ENCODE measurements at regions not wholly inside any gene's neighbourhood (a gene's known extent, or its start where the extent isn't known, plus 50 kb on each side); places are given as distances from the start of the nearest gene placed in this dataset.
A peak's percentile ranks its signal among the peaks of the same experiment; 100 is the strongest.

GRCh38 chr3:197438906-197439305 is 116.9 kb downstream of the BDH1 start:
- Histone ChIP-seq H3K27ac (no peak overlapping the region), H3K36me3 (no peaks in the 10 kb centered on the region), H3K4me3 (no peak overlapping the region), H3K27me3 (peaks cover 19% of the 10 kb centered on the region), H3K4me1 (no peaks in the 10 kb centered on the region), H3K9me3 (no peaks in the 10 kb centered on the region)
- TF ChIP-seq EP300 (IDR thresholded peaks at IDR 0.05) (no peak), CTCF (IDR thresholded peaks at IDR 0.05) (no peak), POLR2A (IDR thresholded peaks at IDR 0.05) (no peak), POLR2AphosphoS5 (IDR thresholded peaks at IDR 0.05) (no peak)
- no peak for ATAC-seq
- 86 to 93% methylated on average over 1 to 3 of the region's 3 CpGs for WGBS, 2 donors (ENCODE audit: low coverage in 1 of 2)

- no peaks in the 10 kb centered on the region for H3K36me3 ChIP-seq
- TF ChIP-seq POLR2A (IDR thresholded peaks at IDR 0.05), result no peak
- no peak for TF ChIP-seq POLR2AphosphoS5 (IDR thresholded peaks at IDR 0.05)
- no peak for TF ChIP-seq EP300 (IDR thresholded peaks at IDR 0.05)
- no peak for TF ChIP-seq CTCF (IDR thresholded peaks at IDR 0.05)
- H3K9me3 ChIP-seq, result no peaks in the 10 kb centered on the region
- 87 to 97% methylated on average over 3 of the region's 3 CpGs for WGBS, 2 donors (ENCODE audit: low coverage in 1 of 2)
- no peak for ATAC-seq
- peaks cover 17% of the 10 kb centered on the region for H3K27me3 ChIP-seq
- H3K4me1 ChIP-seq, result peaks cover 0 to 18% (median 0%) of the 10 kb centered on the region in 3 donors
- H3K4me3 ChIP-seq, result no peak overlapping the region
- no peak overlapping the region for H3K27ac ChIP-seq
Observed at GRCh38 chr3:197435426-197435825, 120.3 kb downstream of the BDH1 start.

DNA sequence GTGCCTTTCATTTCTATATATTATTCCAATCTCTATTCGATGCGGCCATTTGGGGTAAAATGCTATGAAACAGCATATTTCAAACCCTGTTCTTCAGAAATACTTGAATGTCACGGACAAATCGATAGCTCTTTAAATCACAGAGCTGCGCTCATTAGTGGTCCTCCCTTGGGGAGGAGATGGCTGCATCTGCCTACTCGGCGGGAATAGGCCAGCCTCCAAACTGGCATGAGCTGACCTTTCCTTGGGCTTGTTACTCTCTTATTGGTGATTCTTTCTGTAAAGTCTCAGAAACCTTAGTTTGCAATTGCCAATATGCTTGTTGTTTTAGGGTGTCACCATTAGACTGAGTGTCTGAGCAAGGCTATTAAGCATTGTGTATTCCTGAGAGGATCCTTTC is 120.9 kb downstream of the BDH1 start:
- no peak for TF ChIP-seq EP300 (IDR thresholded peaks at IDR 0.05)
- no peak for TF ChIP-seq CTCF (IDR thresholded peaks at IDR 0.05)
- TF ChIP-seq POLR2AphosphoS5 (IDR thresholded peaks at IDR 0.05), result no peak
- no peak for TF ChIP-seq POLR2A (IDR thresholded peaks at IDR 0.05)
- no peak for ATAC-seq
- H3K4me3 ChIP-seq, result no peak overlapping the region
- WGBS, 2 donors (ENCODE audit: low coverage in 1 of 2), result 85 to 90% methylated on average over 6 to 7 of the region's 7 CpGs
- H3K27me3 ChIP-seq, result peaks cover 11% of the 10 kb centered on the region
- no peak overlapping the region for H3K27ac ChIP-seq
- H3K9me3 ChIP-seq, result no peaks in the 10 kb centered on the region
- peaks cover 0 to 18% (median 0%) of the 10 kb centered on the region in 3 donors for H3K4me1 ChIP-seq
- H3K36me3 ChIP-seq, result no peaks in the 10 kb centered on the region

- no peaks in the 10 kb centered on the region for H3K27me3 ChIP-seq
- peak overlapping the region in 1 of 4 donors; percentile 11 for H3K27ac ChIP-seq
- no peaks in the 10 kb centered on the region for H3K36me3 ChIP-seq
- peaks cover 0 to 18% (median 0%) of the 10 kb centered on the region in 3 donors for H3K4me1 ChIP-seq
- H3K4me3 ChIP-seq, result no peak overlapping the region
- TF ChIP-seq EP300 (IDR thresholded peaks at IDR 0.05), result no peak
- no peak for ATAC-seq
- no peaks in the 10 kb centered on the region for H3K9me3 ChIP-seq
- WGBS, 2 donors (ENCODE audit: low coverage in 1 of 2), result 48 to 49% methylated on average over 4 of the region's 4 CpGs
Observed at GRCh38 chr3:197432384-197433127, 123.2 kb downstream of the BDH1 start.

DNA sequence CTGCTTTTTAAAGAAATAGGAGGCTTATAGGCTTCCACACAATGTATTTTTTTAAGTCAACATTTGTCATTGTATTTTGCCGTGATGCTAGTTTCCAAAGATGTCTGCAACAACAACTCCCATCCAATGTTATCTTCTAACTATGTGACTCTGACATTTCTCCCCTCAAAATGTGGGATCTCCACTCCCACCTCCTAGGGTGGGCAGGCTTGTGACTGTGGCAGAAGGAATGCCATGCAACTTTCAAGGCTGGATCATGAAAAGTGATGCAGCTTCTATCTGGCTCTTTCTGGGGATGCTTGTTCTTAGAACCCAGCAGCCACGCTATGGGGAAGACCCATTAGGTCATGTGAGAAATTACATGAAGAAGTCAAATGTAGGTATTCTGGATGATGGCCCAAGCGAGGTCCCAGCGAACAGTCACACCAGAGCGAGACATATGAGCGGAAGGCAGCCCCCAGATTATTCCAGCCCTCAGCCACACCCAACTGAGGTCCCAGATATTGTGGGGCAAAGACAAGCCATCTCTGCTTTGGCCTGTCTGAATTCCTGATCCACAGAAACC is 124.3 kb downstream of the BDH1 start:
- no peak for ATAC-seq
- 68 to 72% methylated on average over 2 to 5 of the region's 6 CpGs for WGBS, 2 donors (ENCODE audit: low coverage in 1 of 2)
- Histone ChIP-seq H3K4me3 (no peak overlapping the region), H3K27ac (peak overlapping the region in 2 of 4 donors; percentile 63 to 64), H3K9me3 (no peaks in the 10 kb centered on the region), H3K27me3 (no peaks in the 10 kb centered on the region), H3K4me1 (peaks cover 0 to 18% (median 0%) of the 10 kb centered on the region in 3 donors), H3K36me3 (no peaks in the 10 kb centered on the region)
- TF ChIP-seq CTCF (IDR thresholded peaks at IDR 0.05), result no peak
- no peak for TF ChIP-seq POLR2AphosphoS5 (IDR thresholded peaks at IDR 0.05)
- no peak for TF ChIP-seq EP300 (IDR thresholded peaks at IDR 0.05)
- no peak for TF ChIP-seq POLR2A (IDR thresholded peaks at IDR 0.05)
